Type B pancreatic cell (in vitro differentiated cells): ENCODE measurements at regions not wholly inside any gene's neighbourhood (a gene's known extent, or its start where the extent isn't known, plus 50 kb on each side); places are given as distances from the start of the nearest gene placed in this dataset.

Experiments
- DNase-seq: peaks from one replicate; pipeline ENCODE4 v3.0.0; 2021; ENCODE audit warnings: mixed read lengths; ENCODE audit not compliant: unreplicated experiment; ENCODE audit errors: extremely low spot score
- H3K27ac Mint-ChIP-seq: 2 replicates; pipeline ENCODE4 v1.8.0; 2021; ENCODE audit warnings: mild to moderate bottlenecking, mixed read lengths
- H3K27me3 Mint-ChIP-seq: 2 replicates; pipeline ENCODE4 v1.8.0; 2021; ENCODE audit warnings: mixed read lengths
- H3K36me3 Mint-ChIP-seq: 2 replicates; pipeline ENCODE4 v1.8.0; 2021; ENCODE audit warnings: mixed read lengths
- H3K4me1 Mint-ChIP-seq: one replicate; pipeline ENCODE4 v1.8.0; 2021; ENCODE audit warnings: mixed read lengths; ENCODE audit not compliant: unreplicated experiment
- H3K4me3 Mint-ChIP-seq: 2 replicates; pipeline ENCODE4 v1.8.0; 2021; ENCODE audit warnings: mild to moderate bottlenecking, mixed read lengths
- H3K9me3 Mint-ChIP-seq: 2 replicates; pipeline ENCODE4 v1.8.0; 2021; ENCODE audit warnings: mixed read lengths
- CTCF ChIP-seq: fragments of 200-600 bp; sonication (generic); conservative IDR thresholded peaks from 2 replicates; pipeline ENCODE4 v1.5.0; 2021; ENCODE audit warnings: antibody characterized with exemption, mild to moderate bottlenecking

- DNase-seq = no peak
- H3K27ac Mint-ChIP-seq = no peak overlapping the region
- peaks cover 4% of the 10 kb centered on the region for H3K9me3 Mint-ChIP-seq
- TF ChIP-seq CTCF = no peak
- H3K27me3 Mint-ChIP-seq = no peaks in the 10 kb centered on the region
- H3K4me3 Mint-ChIP-seq = no peak overlapping the region
- no peaks in the 10 kb centered on the region for H3K36me3 Mint-ChIP-seq
- peaks cover 6% of the 10 kb centered on the region for H3K4me1 Mint-ChIP-seq
Measured at GRCh38 chr13:74197677-74198429, 63.6 kb upstream of the KLF12 start.

GRCh38 chr13:74194846-74195245 lies 60.6 kb upstream of the KLF12 start:
- Mint-ChIP-seq H3K4me3 (no peak overlapping the region), H3K36me3 (no peaks in the 10 kb centered on the region), H3K4me1 (peaks cover 16% of the 10 kb centered on the region), H3K27me3 (no peaks in the 10 kb centered on the region), H3K27ac (no peak overlapping the region), H3K9me3 (no peaks in the 10 kb centered on the region)
- DNase-seq = no peak
- TF ChIP-seq CTCF = no peak

GRCh38 chr13:74193391-74193790 lies 59.2 kb upstream of the KLF12 start:
- no peak for TF ChIP-seq CTCF
- Mint-ChIP-seq H3K27ac (no peak overlapping the region), H3K36me3 (no peaks in the 10 kb centered on the region), H3K9me3 (no peaks in the 10 kb centered on the region), H3K4me3 (no peak overlapping the region), H3K27me3 (no peaks in the 10 kb centered on the region), H3K4me1 (peaks cover 16% of the 10 kb centered on the region)
- DNase-seq = no peak

GRCh38 chr13:74191410-74191809 lies 57.2 kb upstream of the KLF12 start:
- Mint-ChIP-seq H3K27ac (no peak overlapping the region), H3K4me3 (no peak overlapping the region)

GRCh38 chr13:74190999-74191398 lies 56.8 kb upstream of the KLF12 start:
- Mint-ChIP-seq H3K4me3 (no peak overlapping the region), H3K9me3 (no peaks in the 10 kb centered on the region), H3K36me3 (no peaks in the 10 kb centered on the region), H3K27ac (no peak overlapping the region), H3K4me1 (peaks cover 10% of the 10 kb centered on the region), H3K27me3 (no peaks in the 10 kb centered on the region)
- no peak for DNase-seq
- TF ChIP-seq CTCF = no peak

More at GRCh38 chr13:74191410-74191809, 57.2 kb upstream of the KLF12 start:
- Mint-ChIP-seq H3K9me3 (no peaks in the 10 kb centered on the region), H3K36me3 (no peaks in the 10 kb centered on the region), H3K4me1 (peaks cover 10% of the 10 kb centered on the region), H3K27me3 (no peaks in the 10 kb centered on the region)
- TF ChIP-seq CTCF = no peak
- DNase-seq = no peak

GRCh38 chr13:74187564-74187963 lies 53.4 kb upstream of the KLF12 start:
- Mint-ChIP-seq H3K27me3 (no peaks in the 10 kb centered on the region), H3K4me3 (no peak overlapping the region), H3K4me1 (peaks cover 10% of the 10 kb centered on the region), H3K27ac (no peak overlapping the region), H3K9me3 (no peaks in the 10 kb centered on the region), H3K36me3 (no peaks in the 10 kb centered on the region)
- DNase-seq = no peak
- no peak for TF ChIP-seq CTCF
